Stimulated activated naive B cell treated with anti-CD40 and anti-IgM and Interleukin-4, amounts not matched to agents 10 μg/mL and 1 μg/mL and 100 μg/mL, for 72 hours (primary cell): ENCODE measurements at regions not wholly inside any gene's neighbourhood (a gene's known extent, or its start where the extent isn't known, plus 50 kb on each side); places are given as distances from the start of the nearest gene placed in this dataset.
"Not testable (repeated sequence)": the region's sequence is repeated elsewhere in the genome, so short reads cannot be mapped to it uniquely, and the experiment has no call there.

ENCODE experiments used
- ATAC-seq, 2 donors: fragments of 150-1000 bp; cut with Tn5 transposase; replicated peaks; 2 replicates each; pipeline ENCODE4 v1.10.0; 2021; ENCODE audit warnings: moderate library complexity in 1 of 2
- DNase-seq: peaks from one replicate; pipeline ENCODE4 v3.0.0; 2021
- H3K27ac Mint-ChIP-seq: one replicate; pipeline ENCODE4 v1.8.0; 2022; ENCODE audit warnings: mild to moderate bottlenecking, mixed read lengths
- H3K27me3 Mint-ChIP-seq, 2 donors: one replicate each; pipeline ENCODE4 v1.8.0; 2022; ENCODE audit warnings: mixed read lengths in 2 of 2
- H3K36me3 Mint-ChIP-seq, 2 donors: one replicate each; pipeline ENCODE4 v1.8.0; 2022; ENCODE audit warnings: mixed read lengths in 2 of 2, mild to moderate bottlenecking in 1 of 2
- H3K4me1 Mint-ChIP-seq, 2 donors: one replicate each; pipeline ENCODE4 v1.8.0; 2022; ENCODE audit warnings: mixed read lengths in 2 of 2, mild to moderate bottlenecking in 1 of 2
- H3K4me3 Mint-ChIP-seq, 2 donors: one replicate each; pipeline ENCODE4 v1.8.0; 2022; ENCODE audit warnings: mild to moderate bottlenecking in 2 of 2, mixed read lengths in 2 of 2, moderate library complexity in 1 of 2
- H3K9me3 Mint-ChIP-seq, 2 donors: one replicate each; pipeline ENCODE4 v1.8.0; 2022; ENCODE audit warnings: mixed read lengths in 2 of 2, mild to moderate bottlenecking in 1 of 2

DNA sequence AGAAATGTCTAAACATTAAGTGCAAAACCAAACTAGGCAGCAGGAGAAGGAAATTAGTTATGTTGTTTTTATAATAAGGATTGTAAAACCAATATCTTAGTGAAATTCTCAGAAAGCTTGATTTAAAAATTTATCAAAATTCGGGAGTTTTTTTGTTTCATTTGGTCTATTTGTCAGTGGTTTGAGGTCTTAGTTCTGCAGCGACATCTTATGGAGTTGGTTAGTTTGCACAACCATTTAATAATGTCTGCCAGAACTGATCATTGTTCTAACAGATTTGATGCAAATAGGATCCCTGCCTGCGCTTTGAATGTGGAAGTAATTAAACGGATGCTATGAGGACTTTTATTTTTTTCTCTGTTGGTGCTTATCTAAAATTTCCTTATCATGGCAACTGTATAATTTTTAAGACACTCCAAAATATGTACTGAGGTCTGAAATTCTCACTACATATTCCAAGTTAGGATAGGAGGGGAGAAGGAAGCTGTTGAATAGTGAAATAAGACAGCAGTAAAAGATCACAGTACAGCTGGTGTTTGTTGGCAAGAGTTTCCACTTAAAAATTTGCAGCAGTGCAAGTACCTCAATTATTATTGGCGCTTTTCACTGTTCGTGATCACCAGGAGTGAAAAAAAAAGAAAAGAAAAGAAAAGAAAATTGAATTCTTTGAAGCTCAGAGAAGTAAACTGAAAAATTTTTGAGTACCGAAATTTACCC lies 2521.4 kb downstream of the ARAP2 start:
- ATAC-seq (no peak), DNase-seq (no peak)
- no peak overlapping the region for H3K4me3 Mint-ChIP-seq
- H3K27ac Mint-ChIP-seq: no peak overlapping the region
- H3K4me1 Mint-ChIP-seq: no peaks in the 10 kb centered on the region
- H3K27me3 Mint-ChIP-seq: no peaks in the 10 kb centered on the region
- peaks cover 0 to 3% of the 10 kb centered on the region in 2 donors for H3K9me3 Mint-ChIP-seq
- H3K36me3 Mint-ChIP-seq: no peaks in the 10 kb centered on the region

DNA sequence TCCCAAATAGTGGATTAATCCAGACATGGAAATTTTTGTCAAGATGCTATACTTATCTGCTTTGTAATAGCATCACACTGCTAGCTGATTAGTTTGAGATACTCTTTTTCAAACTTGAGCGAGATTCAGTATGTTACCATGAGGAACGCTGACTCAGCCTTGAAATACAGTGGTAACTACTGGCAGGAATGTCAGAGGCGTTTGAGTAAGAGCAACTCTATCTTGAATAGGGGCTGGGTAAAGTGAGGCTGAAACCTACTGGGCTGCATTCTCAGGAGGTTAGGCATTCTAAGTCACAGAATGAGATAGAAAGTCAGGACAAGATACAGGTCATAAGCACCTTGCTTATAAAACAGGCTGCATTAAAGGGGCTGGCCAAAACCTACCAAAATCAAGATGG lies 2519.6 kb downstream of the ARAP2 start:
- H3K27ac Mint-ChIP-seq: no peak overlapping the region
- DNase-seq: no peak
- H3K36me3 Mint-ChIP-seq: no peaks in the 10 kb centered on the region
- H3K27me3 Mint-ChIP-seq: no peaks in the 10 kb centered on the region
- peaks cover 0 to under 1% of the 10 kb centered on the region in 2 donors for H3K9me3 Mint-ChIP-seq
- ATAC-seq: no peak
- no peak overlapping the region for H3K4me3 Mint-ChIP-seq
- no peaks in the 10 kb centered on the region for H3K4me1 Mint-ChIP-seq

DNA sequence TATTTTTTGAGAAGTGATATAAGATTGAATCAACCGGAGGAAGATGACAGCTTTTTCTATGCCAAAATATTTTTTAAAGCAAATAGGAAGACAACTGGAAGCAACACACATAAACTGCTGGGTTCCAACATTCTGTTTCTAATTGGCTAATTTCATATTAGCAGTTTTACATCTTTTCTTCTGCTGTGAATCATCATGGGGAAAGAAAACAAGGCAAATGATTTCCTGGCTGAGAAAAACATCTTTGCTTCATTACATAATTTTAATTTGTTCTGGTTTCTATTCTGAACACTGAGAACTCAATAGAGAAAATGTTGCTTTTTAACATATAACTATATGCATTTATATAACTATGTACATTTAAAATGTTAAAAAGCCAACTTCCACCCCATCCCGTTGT lies 2518.5 kb downstream of the ARAP2 start:
- no peaks in the 10 kb centered on the region for H3K4me1 Mint-ChIP-seq
- no peaks in the 10 kb centered on the region for H3K9me3 Mint-ChIP-seq
- H3K36me3 Mint-ChIP-seq: no peaks in the 10 kb centered on the region
- no peak overlapping the region for H3K4me3 Mint-ChIP-seq
- ATAC-seq: no peak
- no peak for DNase-seq
- no peak overlapping the region for H3K27ac Mint-ChIP-seq
- no peaks in the 10 kb centered on the region for H3K27me3 Mint-ChIP-seq

DNA sequence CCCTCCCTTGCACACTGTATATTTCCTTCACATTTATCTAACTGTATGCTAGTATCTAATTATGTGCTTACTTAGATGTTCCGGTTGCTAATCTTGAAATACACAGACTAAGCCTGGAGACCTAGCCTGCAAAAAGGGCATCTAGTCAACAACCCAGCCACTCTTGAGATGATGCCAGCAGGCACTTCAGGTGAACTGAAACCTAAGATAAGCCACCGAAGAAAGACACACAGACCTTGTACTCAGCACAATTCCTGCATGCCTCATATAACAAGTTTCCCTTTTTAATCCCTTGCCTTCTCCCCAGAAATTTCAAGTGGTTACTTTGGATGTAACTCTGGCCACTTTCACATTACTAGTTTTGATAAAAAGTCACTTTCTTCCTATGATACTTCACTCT lies 2506.6 kb downstream of the ARAP2 start:
- H3K27me3 Mint-ChIP-seq: no peaks in the 10 kb centered on the region
- ATAC-seq (no peak), DNase-seq (no peak)
- peaks cover under 1 to 5% of the 10 kb centered on the region in 2 donors for H3K9me3 Mint-ChIP-seq
- no peaks in the 10 kb centered on the region for H3K4me1 Mint-ChIP-seq
- no peak overlapping the region for H3K27ac Mint-ChIP-seq
- no peak overlapping the region for H3K4me3 Mint-ChIP-seq
- H3K36me3 Mint-ChIP-seq: no peaks in the 10 kb centered on the region

DNA sequence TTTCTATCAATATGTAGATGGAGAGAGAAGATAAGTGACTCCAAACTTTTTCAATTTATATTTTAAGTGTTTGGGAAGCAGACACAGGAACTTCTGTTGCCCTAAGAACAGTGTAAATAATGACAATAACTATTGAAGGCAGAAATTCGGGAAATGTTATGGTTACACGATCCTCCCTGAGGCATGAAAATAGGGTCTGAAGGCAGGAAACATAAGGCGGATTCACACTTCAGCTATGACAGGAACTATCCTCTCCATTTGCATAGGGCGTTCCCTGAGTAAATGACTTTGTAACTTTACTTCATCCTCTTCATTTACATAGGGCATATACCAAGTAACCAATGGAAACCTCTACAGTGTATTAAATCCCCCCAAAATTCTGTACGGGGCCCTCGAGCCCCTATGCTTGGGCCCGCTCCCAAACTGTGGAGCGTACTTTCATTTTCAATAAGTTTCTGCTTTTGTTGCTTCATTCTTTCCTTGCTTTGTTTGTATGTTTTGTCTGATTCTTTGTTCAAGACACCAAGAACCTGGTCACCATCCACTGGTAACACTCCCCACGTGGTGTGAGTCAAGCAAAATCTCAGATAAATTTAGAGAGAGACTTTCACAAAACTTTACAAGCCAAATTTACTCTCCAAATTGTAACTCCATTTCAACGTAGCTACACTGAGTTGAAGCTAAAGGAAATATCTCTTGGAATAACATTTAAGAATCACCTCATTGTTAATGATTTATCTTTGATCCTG lies 2504.3 kb downstream of the ARAP2 start:
- H3K9me3 Mint-ChIP-seq: peaks cover 7% of the 10 kb centered on the region in 2 donors
- ATAC-seq (no peak), DNase-seq (no peak)
- no peaks in the 10 kb centered on the region for H3K27me3 Mint-ChIP-seq
- no peak overlapping the region for H3K27ac Mint-ChIP-seq
- H3K36me3 Mint-ChIP-seq: no peaks in the 10 kb centered on the region
- H3K4me3 Mint-ChIP-seq: no peak overlapping the region
- H3K4me1 Mint-ChIP-seq: no peaks in the 10 kb centered on the region

DNA sequence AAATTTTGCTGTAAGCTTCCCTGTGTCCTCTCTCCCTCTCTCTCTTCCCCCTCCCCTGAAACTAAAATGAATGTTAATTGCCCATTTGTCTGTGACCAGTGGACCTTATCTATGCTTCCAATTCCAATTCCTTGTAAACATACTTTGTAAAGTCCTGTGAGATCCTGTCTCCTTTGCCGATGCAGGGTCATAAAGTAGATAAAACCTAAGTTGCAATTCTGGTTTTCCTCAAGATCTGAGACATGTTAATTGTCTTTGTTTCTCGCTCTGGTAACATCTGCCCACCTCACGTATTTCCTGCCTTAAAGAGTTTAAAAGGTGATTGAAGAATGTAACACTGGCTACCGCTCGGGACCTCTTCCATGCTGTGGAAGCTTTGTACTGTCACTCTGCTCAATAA lies 2503.4 kb downstream of the ARAP2 start:
- DNase-seq, ATAC-seq, H3K27ac Mint-ChIP-seq, H3K4me1 Mint-ChIP-seq, H3K36me3 Mint-ChIP-seq, H3K4me3 Mint-ChIP-seq, H3K9me3 Mint-ChIP-seq, H3K27me3 Mint-ChIP-seq: not testable (repeated sequence)

DNA sequence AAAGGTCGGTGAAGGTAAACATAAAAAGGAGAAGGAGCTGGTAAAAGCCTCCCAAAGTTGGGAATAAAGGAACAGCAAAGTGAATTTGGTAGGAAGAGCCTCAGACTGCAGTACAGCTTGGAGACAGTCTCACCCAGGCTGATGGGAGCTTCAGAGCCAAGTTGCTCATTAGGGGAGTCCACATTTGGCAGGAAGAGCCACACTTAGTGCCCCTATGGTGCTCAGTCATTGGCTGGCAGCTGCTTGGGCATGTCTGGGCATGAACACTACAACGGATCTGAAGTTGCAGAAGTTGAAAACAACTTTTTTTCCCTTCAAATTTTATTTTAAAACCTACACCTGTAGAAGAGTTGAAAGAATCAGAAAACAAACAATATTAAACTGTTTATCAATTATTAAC lies 2497.3 kb downstream of the ARAP2 start:
- Mint-ChIP-seq H3K4me1 (no peaks in the 10 kb centered on the region), H3K9me3 (peaks cover 5 to 7% of the 10 kb centered on the region in 2 donors), H3K27me3 (no peaks in the 10 kb centered on the region), H3K36me3 (no peaks in the 10 kb centered on the region), H3K4me3 (no peak overlapping the region), H3K27ac (no peak overlapping the region)
- ATAC-seq: no peak
- no peak for DNase-seq

DNA sequence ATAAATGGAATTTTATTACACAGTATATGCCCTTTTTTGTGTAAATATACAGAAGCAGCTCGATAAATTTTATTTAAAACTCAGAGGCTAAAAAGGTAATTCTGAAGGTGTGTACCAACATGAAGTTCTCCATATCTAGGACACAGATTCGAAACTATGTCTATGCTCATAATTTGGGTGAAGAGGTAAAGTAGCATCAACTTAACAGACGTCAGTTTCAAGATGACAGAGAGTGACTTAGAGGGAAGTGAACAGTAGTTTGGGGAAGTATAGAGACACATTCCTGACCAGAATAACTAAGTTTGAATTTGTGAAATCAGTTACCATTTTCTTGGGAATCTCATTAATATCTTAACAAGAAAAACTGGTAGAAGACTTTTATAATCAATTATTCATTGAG lies 2493.3 kb downstream of the ARAP2 start:
- DNase-seq: no peak
- Mint-ChIP-seq H3K27ac (no peak overlapping the region), H3K9me3 (no peaks in the 10 kb centered on the region), H3K36me3 (no peaks in the 10 kb centered on the region), H3K27me3 (no peaks in the 10 kb centered on the region), H3K4me1 (no peaks in the 10 kb centered on the region), H3K4me3 (no peak overlapping the region)
- no peak for ATAC-seq

DNA sequence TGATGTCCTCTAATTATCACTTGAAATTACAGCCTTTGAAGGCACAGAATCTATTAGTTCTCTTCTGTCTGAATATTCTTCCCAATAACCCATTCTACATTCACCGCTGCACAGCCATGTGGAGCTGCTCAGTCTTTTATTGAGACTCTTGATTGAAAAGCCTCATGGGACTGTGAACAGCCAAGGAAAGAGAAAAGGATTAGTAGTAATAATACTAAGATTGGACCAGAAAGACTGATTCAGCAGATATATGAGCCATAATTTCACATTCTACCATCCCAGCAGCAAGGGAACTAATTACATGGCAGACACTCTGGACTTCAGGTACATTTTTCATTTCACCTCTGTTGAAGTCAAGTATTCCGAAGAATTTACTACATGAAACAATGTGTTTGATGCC lies 2471.7 kb downstream of the ARAP2 start:
- Mint-ChIP-seq H3K4me1 (no peaks in the 10 kb centered on the region), H3K36me3 (no peaks in the 10 kb centered on the region), H3K27ac (no peak overlapping the region), H3K4me3 (no peak overlapping the region), H3K9me3 (no peaks in the 10 kb centered on the region), H3K27me3 (no peaks in the 10 kb centered on the region)
- ATAC-seq: no peak
- DNase-seq: no peak

DNA sequence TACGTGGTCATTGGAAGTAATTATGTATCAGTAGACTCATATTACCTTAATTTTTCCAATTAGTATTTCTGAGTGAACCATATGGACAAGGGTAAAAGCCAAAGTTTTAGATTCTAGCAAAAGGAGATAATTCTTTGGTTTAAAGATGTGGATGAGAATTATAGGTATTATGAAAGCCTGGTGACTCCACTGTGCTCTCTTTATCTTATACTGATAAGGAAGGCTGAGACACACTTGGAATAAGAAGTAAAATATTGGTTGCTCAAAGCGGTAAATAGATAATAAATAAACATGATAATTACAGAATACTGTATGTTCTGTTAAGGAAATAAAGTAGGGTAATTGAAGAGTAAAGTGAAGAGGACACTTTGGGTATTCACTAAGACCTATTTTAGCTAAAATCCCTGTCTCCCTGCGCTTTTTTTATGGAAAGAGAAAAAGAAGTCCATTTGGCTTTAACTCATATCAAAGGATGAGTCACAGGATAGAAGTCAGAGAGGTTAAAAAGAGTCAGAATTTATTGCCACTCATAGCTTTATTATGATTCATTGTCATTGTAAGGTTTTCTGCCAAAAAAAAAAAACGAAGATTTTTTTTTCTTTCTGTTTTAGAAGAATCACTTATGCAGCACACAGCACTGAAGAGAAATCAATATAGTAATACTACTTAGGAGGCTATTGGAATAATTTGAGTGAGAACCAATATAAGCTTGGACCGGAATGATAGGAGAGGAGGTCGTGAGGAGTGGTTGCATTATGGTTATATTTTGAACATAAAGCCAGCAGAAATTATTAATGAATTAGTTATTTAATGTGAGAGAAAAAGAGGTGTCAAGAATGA lies 2463.1 kb downstream of the ARAP2 start:
- Mint-ChIP-seq H3K27me3 (no peaks in the 10 kb centered on the region), H3K27ac (no peak overlapping the region), H3K9me3 (peaks cover 0 to 3% of the 10 kb centered on the region in 2 donors), H3K36me3 (no peaks in the 10 kb centered on the region), H3K4me3 (no peak overlapping the region), H3K4me1 (no peaks in the 10 kb centered on the region)
- ATAC-seq (no peak), DNase-seq (no peak)

DNA sequence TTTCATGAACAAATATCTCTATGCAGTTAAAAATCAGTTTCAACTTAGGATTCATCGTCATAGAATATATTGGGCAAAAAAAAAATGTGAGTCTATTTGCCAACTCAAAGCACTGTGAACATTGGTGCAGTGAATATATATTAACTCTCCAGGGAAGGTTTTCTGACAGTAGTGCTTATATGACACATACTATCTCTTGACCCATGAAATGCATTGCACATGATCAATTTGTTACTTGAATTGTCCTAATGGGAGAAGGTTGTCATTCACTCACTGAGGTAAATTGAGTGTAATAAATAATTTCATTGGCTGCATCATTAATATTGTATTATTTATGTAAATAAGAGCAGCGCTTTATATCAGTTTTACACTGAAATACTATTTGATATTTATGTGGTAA lies 2458.5 kb downstream of the ARAP2 start:
- H3K27me3 Mint-ChIP-seq: no peaks in the 10 kb centered on the region
- no peak for ATAC-seq
- no peaks in the 10 kb centered on the region for H3K36me3 Mint-ChIP-seq
- H3K27ac Mint-ChIP-seq: no peak overlapping the region
- no peak overlapping the region for H3K4me3 Mint-ChIP-seq
- H3K4me1 Mint-ChIP-seq: no peaks in the 10 kb centered on the region
- H3K9me3 Mint-ChIP-seq: peaks cover 0 to 2% of the 10 kb centered on the region in 2 donors
- no peak for DNase-seq

DNA sequence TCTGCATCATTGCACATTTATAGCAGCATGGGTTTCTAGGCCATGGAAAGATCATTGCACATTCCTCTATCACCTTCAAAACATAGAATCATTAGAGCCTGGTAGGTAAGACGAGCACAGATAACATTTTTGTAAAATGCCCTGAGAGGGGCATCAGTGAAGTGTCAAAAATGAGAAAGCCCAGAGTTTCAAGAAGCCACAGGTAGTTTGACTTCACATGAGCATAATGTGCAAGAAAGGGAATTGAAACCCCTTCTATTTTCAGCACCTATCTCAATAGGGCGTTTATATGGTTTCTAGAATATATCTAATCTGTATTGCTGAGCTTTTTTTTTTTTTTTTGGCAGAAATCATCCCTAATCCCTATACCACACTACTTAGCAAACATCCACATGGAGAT lies 2441.7 kb downstream of the ARAP2 start:
- no peaks in the 10 kb centered on the region for H3K4me1 Mint-ChIP-seq
- H3K36me3 Mint-ChIP-seq: no peaks in the 10 kb centered on the region
- no peaks in the 10 kb centered on the region for H3K27me3 Mint-ChIP-seq
- DNase-seq (no peak), ATAC-seq (no peak)
- no peak overlapping the region for H3K4me3 Mint-ChIP-seq
- H3K27ac Mint-ChIP-seq: no peak overlapping the region
- H3K9me3 Mint-ChIP-seq: peaks cover 0 to 7% of the 10 kb centered on the region in 2 donors

DNA sequence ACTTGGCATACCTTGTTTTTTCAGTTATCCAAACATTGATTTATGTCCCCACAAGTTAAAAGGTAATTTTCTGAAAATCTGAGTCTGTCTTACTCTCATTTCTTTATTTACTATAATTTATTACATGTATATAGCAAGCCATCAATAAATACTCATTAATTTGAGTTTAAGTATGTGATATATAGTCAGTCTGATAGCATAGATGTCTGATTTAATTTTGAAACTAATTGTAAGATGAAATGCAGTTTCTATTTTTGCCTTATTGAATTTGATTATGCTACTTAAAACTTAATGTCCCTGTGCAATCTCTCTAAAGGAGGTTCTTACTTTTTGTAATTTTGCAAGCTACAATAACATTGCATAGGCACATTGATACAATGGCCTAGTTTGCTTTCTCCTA lies 2418.6 kb downstream of the ARAP2 start:
- H3K4me3 Mint-ChIP-seq: no peak overlapping the region
- no peak for DNase-seq

DNA sequence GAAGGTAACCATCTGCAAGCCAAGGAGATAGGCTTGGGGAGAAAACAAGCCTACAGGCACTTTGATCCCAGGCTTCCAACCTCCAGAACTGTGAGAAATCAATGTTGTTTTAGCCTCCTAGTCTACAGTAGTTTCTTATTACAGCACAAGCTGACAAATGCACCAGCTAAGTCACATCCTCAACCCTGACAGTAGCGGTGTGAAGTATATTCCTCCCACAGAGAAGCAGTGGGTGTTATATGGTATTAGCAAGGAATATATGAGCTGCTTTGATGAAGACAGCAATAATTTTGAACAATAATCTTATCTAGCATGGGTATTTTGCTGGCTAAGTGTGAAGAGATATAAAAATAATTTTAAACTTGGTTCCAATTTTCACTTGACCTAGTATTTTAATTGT lies 2415.0 kb downstream of the ARAP2 start:
- not testable (repeated sequence) for H3K4me1 Mint-ChIP-seq, DNase-seq, H3K27me3 Mint-ChIP-seq, ATAC-seq, H3K36me3 Mint-ChIP-seq, H3K4me3 Mint-ChIP-seq, H3K27ac Mint-ChIP-seq, H3K9me3 Mint-ChIP-seq

More for the DNA sequence above, 2418.6 kb downstream of the ARAP2 start:
- H3K4me1 Mint-ChIP-seq: no peaks in the 10 kb centered on the region
- no peak overlapping the region for H3K27ac Mint-ChIP-seq
- H3K36me3 Mint-ChIP-seq: no peaks in the 10 kb centered on the region
- no peaks in the 10 kb centered on the region for H3K27me3 Mint-ChIP-seq
- peaks cover 0 to 7% of the 10 kb centered on the region in 2 donors for H3K9me3 Mint-ChIP-seq
- no peak for ATAC-seq
